ENCODE measurements at regions not wholly inside any gene's neighbourhood (a gene's known extent, or its start where the extent isn't known, plus 50 kb on each side); places are given as distances from the start of the nearest gene placed in this dataset.
A peak's percentile ranks its signal among the peaks of the same experiment; 100 is the strongest.

- no peak for TF ChIP-seq CTCF (IDR thresholded peaks at IDR 0.05; ENCODE audit: low read depth, low read length, missing input control)
- no peak for TF ChIP-seq JUND (IDR thresholded peaks at IDR 0.05)
- no peak for TF ChIP-seq YY1 (IDR thresholded peaks at IDR 0.05)
- TF ChIP-seq RXRA (IDR thresholded peaks at IDR 0.05): no peak
- TF ChIP-seq GABPA (IDR thresholded peaks at IDR 0.05 in 1 of 2, conservative IDR thresholded peaks at IDR 0.05 in 1 of 2): no peak
- peak; percentile 60 to 71 for TF ChIP-seq RAD21 (IDR thresholded peaks at IDR 0.05)
- no peak for TF ChIP-seq MAX (IDR thresholded peaks at IDR 0.05)
- no peak for TF ChIP-seq FOXA1 (IDR thresholded peaks at IDR 0.05)
Observed at GRCh38 chr10:108911814-108912541, 1011.3 kb downstream of the XPNPEP1 start.

Data from liver (tissue), 3 donors.